ENCODE measurements at regions not wholly inside any gene's neighbourhood (a gene's known extent, or its start where the extent isn't known, plus 50 kb on each side); places are given as distances from the start of the nearest gene placed in this dataset.

DNA sequence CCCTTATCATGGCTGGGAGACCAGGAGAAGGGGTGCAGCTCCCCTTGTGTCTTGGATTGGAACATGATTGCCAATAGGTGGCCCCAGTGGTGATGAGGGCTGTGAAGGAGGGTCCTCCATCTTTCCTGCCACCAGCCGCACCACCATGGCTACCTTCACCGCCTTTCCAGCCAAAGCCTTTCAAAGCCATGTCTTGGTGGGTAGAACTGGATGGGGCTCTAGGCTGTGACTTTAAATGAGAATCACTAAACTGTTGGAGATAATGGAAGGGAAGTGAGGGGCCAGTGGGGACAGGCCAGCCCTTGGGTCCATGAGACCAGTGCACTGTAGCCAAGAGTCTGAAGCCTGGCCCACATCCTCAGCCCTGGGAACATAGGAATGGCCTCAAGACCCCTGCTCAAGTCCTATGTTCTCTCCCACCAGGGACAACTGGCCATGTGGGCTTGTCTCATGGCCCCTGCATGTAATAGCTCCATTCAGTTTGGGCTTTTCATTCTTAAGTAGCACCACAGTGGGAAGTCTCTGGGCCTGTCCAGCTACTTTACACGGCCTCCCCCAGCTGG is 345.7 kb downstream of the DYSF start:
- BruUV-seq (replicated peaks), result no TSS peak
- ChIA-PET POLR2A (no interaction called here), CTCF (interaction anchor here (0.9 to 1.5 kb wide), 3 partner anchors 21 to 253 kb away, joined by 3 to 7 read pairs (median 5); no protein-coding TSS in a partner anchor)

More for the DNA sequence above, 345.7 kb downstream of the DYSF start:
- Histone ChIP-seq H3K9ac (ENCODE audit: control insufficient read depth, insufficient read depth, low read length) (no peak overlapping the region), H4K20me1 (ENCODE audit: control insufficient read depth, insufficient read depth) (no peaks in the 10 kb centered on the region), H3K4me3 (no peak overlapping the region), H3K27ac (ENCODE audit: control insufficient read depth, insufficient read depth) (no peak overlapping the region), H3K4me1 (ENCODE audit: control insufficient read depth, insufficient read depth, low read length) (no peaks in the 10 kb centered on the region), H3K9me3 (replicated peaks; ENCODE audit: control insufficient read depth, insufficient read depth, low read length) (no peaks in the 10 kb centered on the region), H2AFZ (ENCODE audit: control insufficient read depth, low read depth, low read length) (no peak overlapping the region), H3K79me2 (ENCODE audit: control insufficient read depth, insufficient read depth, low read length) (no peaks in the 10 kb centered on the region), H3K36me3 (ENCODE audit: control insufficient read depth in 2 of 2, insufficient read depth in 2 of 2, low read length in 1 of 2) (no peaks in the 10 kb centered on the region), H3K4me2 (ENCODE audit: control insufficient read depth, insufficient read depth) (no peak overlapping the region), H3K27me3 (replicated peaks in 1 of 2; ENCODE audit: control insufficient read depth in 2 of 2, insufficient read depth in 2 of 2, low read length in 1 of 2) (no peaks in the 10 kb centered on the region; a peak in 1 of 4 replicates)
- ATAC-seq, result no peak
- intact Hi-C loops (cut with micrococcal nuclease; ENCODE audit: unreplicated experiment), result no loop called here
- SMC1A ChIA-PET (ENCODE audit: uncharacterized antibody, unreplicated experiment), result no interaction called here
- no peak for DNase-seq (ENCODE audit: low read depth, low spot score)
- WGBS (ENCODE audit: insufficient coverage, insufficient replicate concordance, low lambda C conversion rate, missing lambda C conversion rate), result 50% methylated on average over 3 of the region's 3 CpGs
- no peak for TF ChIP-seq MXI1 (IDR thresholded peaks at IDR 0.05; ENCODE audit: low read depth, low read length)
- TF ChIP-seq, protein P1, sequence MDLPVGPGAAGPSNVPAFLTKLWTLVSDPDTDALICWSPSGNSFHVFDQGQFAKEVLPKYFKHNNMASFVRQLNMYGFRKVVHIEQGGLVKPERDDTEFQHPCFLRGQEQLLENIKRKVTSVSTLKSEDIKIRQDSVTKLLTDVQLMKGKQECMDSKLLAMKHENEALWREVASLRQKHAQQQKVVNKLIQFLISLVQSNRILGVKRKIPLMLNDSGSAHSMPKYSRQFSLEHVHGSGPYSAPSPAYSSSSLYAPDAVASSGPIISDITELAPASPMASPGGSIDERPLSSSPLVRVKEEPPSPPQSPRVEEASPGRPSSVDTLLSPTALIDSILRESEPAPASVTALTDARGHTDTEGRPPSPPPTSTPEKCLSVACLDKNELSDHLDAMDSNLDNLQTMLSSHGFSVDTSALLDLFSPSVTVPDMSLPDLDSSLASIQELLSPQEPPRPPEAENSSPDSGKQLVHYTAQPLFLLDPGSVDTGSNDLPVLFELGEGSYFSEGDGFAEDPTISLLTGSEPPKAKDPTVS (IDR thresholded peaks at IDR 0.05; ENCODE audit: low read depth, low read length), result no peak
- TF ChIP-seq, protein P2, sequence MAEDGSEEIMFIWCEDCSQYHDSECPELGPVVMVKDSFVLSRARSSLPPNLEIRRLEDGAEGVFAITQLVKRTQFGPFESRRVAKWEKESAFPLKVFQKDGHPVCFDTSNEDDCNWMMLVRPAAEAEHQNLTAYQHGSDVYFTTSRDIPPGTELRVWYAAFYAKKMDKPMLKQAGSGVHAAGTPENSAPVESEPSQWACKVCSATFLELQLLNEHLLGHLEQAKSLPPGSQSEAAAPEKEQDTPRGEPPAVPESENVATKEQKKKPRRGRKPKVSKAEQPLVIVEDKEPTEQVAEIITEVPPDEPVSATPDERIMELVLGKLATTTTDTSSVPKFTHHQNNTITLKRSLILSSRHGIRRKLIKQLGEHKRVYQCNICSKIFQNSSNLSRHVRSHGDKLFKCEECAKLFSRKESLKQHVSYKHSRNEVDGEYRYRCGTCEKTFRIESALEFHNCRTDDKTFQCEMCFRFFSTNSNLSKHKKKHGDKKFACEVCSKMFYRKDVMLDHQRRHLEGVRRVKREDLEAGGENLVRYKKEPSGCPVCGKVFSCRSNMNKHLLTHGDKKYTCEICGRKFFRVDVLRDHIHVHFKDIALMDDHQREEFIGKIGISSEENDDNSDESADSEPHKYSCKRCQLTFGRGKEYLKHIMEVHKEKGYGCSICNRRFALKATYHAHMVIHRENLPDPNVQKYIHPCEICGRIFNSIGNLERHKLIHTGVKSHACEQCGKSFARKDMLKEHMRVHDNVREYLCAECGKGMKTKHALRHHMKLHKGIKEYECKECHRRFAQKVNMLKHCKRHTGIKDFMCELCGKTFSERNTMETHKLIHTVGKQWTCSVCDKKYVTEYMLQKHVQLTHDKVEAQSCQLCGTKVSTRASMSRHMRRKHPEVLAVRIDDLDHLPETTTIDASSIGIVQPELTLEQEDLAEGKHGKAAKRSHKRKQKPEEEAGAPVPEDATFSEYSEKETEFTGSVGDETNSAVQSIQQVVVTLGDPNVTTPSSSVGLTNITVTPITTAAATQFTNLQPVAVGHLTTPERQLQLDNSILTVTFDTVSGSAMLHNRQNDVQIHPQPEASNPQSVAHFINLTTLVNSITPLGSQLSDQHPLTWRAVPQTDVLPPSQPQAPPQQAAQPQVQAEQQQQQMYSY (CRISPR knock-in tag; IDR thresholded peaks at IDR 0.05), result no peak
- RAD21 ChIA-PET (ENCODE audit: unreplicated experiment), result no interaction called here
- in situ Hi-C loops (cut with MboI), result no loop called here
- no peak for FAIRE-seq

Measured in GM12878 (cell line).